ENCODE measurements at regions not wholly inside any gene's neighbourhood (a gene's known extent, or its start where the extent isn't known, plus 50 kb on each side); places are given as distances from the start of the nearest gene placed in this dataset.
"Not testable (repeated sequence)": the region's sequence is repeated elsewhere in the genome, so short reads cannot be mapped to it uniquely, and the experiment has no call there.

- DNase-seq (ENCODE audit: extremely low read depth in 1 of 2, low read depth in 1 of 2), result not testable (repeated sequence)
Observed at GRCh38 chr12:9543341-9543740, 64.4 kb downstream of the KLRB1 start.

GRCh38 chr12:9542827-9543226 is 64.9 kb downstream of the KLRB1 start:
- not testable (repeated sequence) for DNase-seq (ENCODE audit: extremely low read depth in 1 of 2, low read depth in 1 of 2)

- DNase-seq (ENCODE audit: extremely low read depth in 1 of 2, low read depth in 1 of 2), result not testable (repeated sequence)
Observed at GRCh38 chr12:9515925-9516324, 91.8 kb downstream of the KLRB1 start.

- DNase-seq (ENCODE audit: extremely low read depth in 1 of 2, low read depth in 1 of 2), result not testable (repeated sequence)
Observed at GRCh38 chr12:9512695-9513094, 95.0 kb downstream of the KLRB1 start.

GRCh38 chr12:9510392-9511011 is 97.2 kb downstream of the KLRB1 start:
- DNase-seq (ENCODE audit: extremely low read depth in 1 of 2, low read depth in 1 of 2), result not testable (repeated sequence)

- DNase-seq (ENCODE audit: extremely low read depth in 1 of 2, low read depth in 1 of 2), result no peak
Observed at GRCh38 chr12:9509464-9510161, 98.1 kb downstream of the KLRB1 start.

GRCh38 chr12:9506746-9507145 is 101.0 kb downstream of the KLRB1 start:
- DNase-seq (ENCODE audit: extremely low read depth in 1 of 2, low read depth in 1 of 2), result no peak

- not testable (repeated sequence) for DNase-seq (ENCODE audit: extremely low read depth in 1 of 2, low read depth in 1 of 2)
Observed at GRCh38 chr12:9503384-9503783, 104.3 kb downstream of the KLRB1 start.

GRCh38 chr12:9502845-9503244 is 104.9 kb downstream of the KLRB1 start:
- not testable (repeated sequence) for DNase-seq (ENCODE audit: extremely low read depth in 1 of 2, low read depth in 1 of 2)

GRCh38 chr12:9493325-9493724 is 114.4 kb downstream of the KLRB1 start:
- not testable (repeated sequence) for DNase-seq (ENCODE audit: extremely low read depth in 1 of 2, low read depth in 1 of 2)

GRCh38 chr12:9481289-9481688 is 126.4 kb downstream of the KLRB1 start:
- not testable (repeated sequence) for DNase-seq (ENCODE audit: extremely low read depth in 1 of 2, low read depth in 1 of 2)

- not testable (repeated sequence) for DNase-seq (ENCODE audit: extremely low read depth in 1 of 2, low read depth in 1 of 2)
Observed at GRCh38 chr12:9474197-9474596, 133.5 kb downstream of the KLRB1 start.

- not testable (repeated sequence) for DNase-seq (ENCODE audit: extremely low read depth in 1 of 2, low read depth in 1 of 2)
Observed at GRCh38 chr12:9473638-9474037, 134.1 kb downstream of the KLRB1 start.

GRCh38 chr12:9471501-9471900 is 136.2 kb downstream of the KLRB1 start:
- not testable (repeated sequence) for DNase-seq (ENCODE audit: extremely low read depth in 1 of 2, low read depth in 1 of 2)

GRCh38 chr12:9470367-9470766 is 137.3 kb downstream of the KLRB1 start:
- not testable (repeated sequence) for DNase-seq (ENCODE audit: extremely low read depth in 1 of 2, low read depth in 1 of 2)

GRCh38 chr12:9469956-9470355 is 137.8 kb downstream of the KLRB1 start:
- not testable (repeated sequence) for DNase-seq (ENCODE audit: extremely low read depth in 1 of 2, low read depth in 1 of 2)

- DNase-seq (ENCODE audit: extremely low read depth in 1 of 2, low read depth in 1 of 2), result not testable (repeated sequence)
Observed at GRCh38 chr12:9469463-9469862, 138.3 kb downstream of the KLRB1 start.

- not testable (repeated sequence) for DNase-seq (ENCODE audit: extremely low read depth in 1 of 2, low read depth in 1 of 2)
Observed at GRCh38 chr12:9468998-9469397, 138.7 kb downstream of the KLRB1 start.

- DNase-seq (ENCODE audit: extremely low read depth in 1 of 2, low read depth in 1 of 2), result not testable (repeated sequence)
Observed at GRCh38 chr12:9468144-9468543, 139.6 kb downstream of the KLRB1 start.

- DNase-seq (ENCODE audit: extremely low read depth in 1 of 2, low read depth in 1 of 2), result no peak
Observed at GRCh38 chr12:9464408-9464807, 143.3 kb downstream of the KLRB1 start.

- DNase-seq (ENCODE audit: extremely low read depth in 1 of 2, low read depth in 1 of 2), result not testable (repeated sequence)
Observed at GRCh38 chr12:9455516-9455915, 152.2 kb downstream of the KLRB1 start.

GRCh38 chr12:9454021-9454420 is 153.7 kb downstream of the KLRB1 start:
- not testable (repeated sequence) for DNase-seq (ENCODE audit: extremely low read depth in 1 of 2, low read depth in 1 of 2)
